MM.1S (cell line): ENCODE measurements at regions not wholly inside any gene's neighbourhood (a gene's known extent, or its start where the extent isn't known, plus 50 kb on each side); places are given as distances from the start of the nearest gene placed in this dataset.

Experiments
- DNase-seq: peaks from one replicate; pipeline ENCODE4 v3.0.0-alpha.2; 2015
- H2AFZ ChIP-seq: fragments of 300-600 bp; sonication (generic); 2 replicates; pipeline ENCODE4 v1.6.0; 2016; ENCODE audit warnings: antibody characterized with exemption, low read length
- H3F3A ChIP-seq: fragments of 300-600 bp; sonication (generic); 2 replicates; pipeline ENCODE4 v1.6.1; 2016; ENCODE audit warnings: mild to moderate bottlenecking, antibody characterized with exemption, low read length, moderate library complexity, mixed read lengths; ENCODE audit not compliant: insufficient read depth
- H3K27ac ChIP-seq: fragments of 300-600 bp; sonication (generic); 2 replicates; pipeline ENCODE4 v1.5.1; 2016; ENCODE audit warnings: mild to moderate bottlenecking, low read length
- H3K27me3 ChIP-seq: fragments of 300-600 bp; sonication (generic); replicated peaks from 2 replicates; pipeline ENCODE4 v1.6.0; 2016; ENCODE audit warnings: low read length; ENCODE audit not compliant: insufficient read depth
- H3K36me3 ChIP-seq: fragments of 300-600 bp; sonication (generic); replicated peaks from 2 replicates; pipeline ENCODE4 v1.6.1; 2016; ENCODE audit warnings: mild to moderate bottlenecking, low read length, mixed read lengths; ENCODE audit not compliant: insufficient read depth
- H3K4me1 ChIP-seq: fragments of 300-600 bp; sonication (generic); 2 replicates; pipeline ENCODE4 v1.6.1; 2016; ENCODE audit warnings: low read length, mixed read lengths
- H3K4me2 ChIP-seq: fragments of 300-600 bp; sonication (generic); 2 replicates; pipeline ENCODE4 v1.6.0; 2016; ENCODE audit warnings: low read depth, low read length
- H3K4me3 ChIP-seq: fragments of 300-600 bp; sonication (generic); 2 replicates; pipeline ENCODE4 v1.5.1; 2016; ENCODE audit warnings: low read length, mixed read lengths
- H3K79me2 ChIP-seq: fragments of 300-600 bp; sonication (generic); 2 replicates; pipeline ENCODE4 v1.6.1; 2016; ENCODE audit warnings: mixed run types, low read length, mixed read lengths
- H3K9ac ChIP-seq: fragments of 300-600 bp; sonication (generic); 2 replicates; pipeline ENCODE4 v1.6.1; 2016; ENCODE audit warnings: low read length, mixed read lengths
- H3K9me2 ChIP-seq: fragments of 300-600 bp; sonication (generic); replicated peaks from 2 replicates; pipeline ENCODE4 v1.6.1; 2016; ENCODE audit warnings: mild to moderate bottlenecking, low read length, mixed read lengths; ENCODE audit not compliant: insufficient read depth
- H3K9me3 ChIP-seq: fragments of 300-600 bp; sonication (generic); replicated peaks from 2 replicates; pipeline ENCODE4 v1.6.1; 2016; ENCODE audit warnings: mild to moderate bottlenecking, low read length, mixed read lengths; ENCODE audit not compliant: insufficient read depth
- H4K20me1 ChIP-seq: fragments of 300-600 bp; sonication (generic); 2 replicates; pipeline ENCODE4 v1.6.1; 2016; ENCODE audit warnings: mild to moderate bottlenecking, low read length, moderate library complexity, mixed read lengths; ENCODE audit not compliant: insufficient read depth
- CTCF ChIP-seq: fragments of 300-600 bp; sonication (generic); IDR thresholded peaks from 2 replicates; pipeline ENCODE4 v1.5.1; 2016; ENCODE audit warnings: antibody characterized with exemption, low read length, mixed read lengths
- EZH2 ChIP-seq: fragments of 300-600 bp; sonication (generic); optimal IDR thresholded peaks from 2 replicates; pipeline ENCODE3; 2017; ENCODE audit warnings: low read depth, mild to moderate bottlenecking, antibody characterized with exemption, low read length, mixed read lengths
- EZH2phosphoT487 ChIP-seq: fragments of 300-600 bp; sonication (generic); IDR thresholded peaks from 2 replicates; pipeline ENCODE4 v1.6.1; 2018; ENCODE audit warnings: antibody characterized with exemption, low read length

- Histone ChIP-seq H2AFZ (no peak overlapping the region), H4K20me1 (no peaks in the 10 kb centered on the region), H3K36me3 (no peaks in the 10 kb centered on the region), H3K4me1 (no peaks in the 10 kb centered on the region), H3K27me3 (no peaks in the 10 kb centered on the region), H3K79me2 (no peaks in the 10 kb centered on the region), H3K4me2 (no peak overlapping the region), H3K9me2 (no peaks in the 10 kb centered on the region), H3F3A (no peaks in the 10 kb centered on the region), H3K4me3 (no peak overlapping the region), H3K27ac (no peak overlapping the region), H3K9ac (no peak overlapping the region), H3K9me3 (no peaks in the 10 kb centered on the region)
- TF ChIP-seq EZH2phosphoT487 (no peak), CTCF (no peak), EZH2 (no peak)
- DNase-seq, result peak; percentile 18
These were observed 55.4 kb upstream of the CNTN5 start for GRCh38 chr11:98965358-98965757.

GRCh38 chr11:98965775-98966174 is 55.0 kb upstream of the CNTN5 start:
- DNase-seq, result no peak
- Histone ChIP-seq H3K4me3 (no peak overlapping the region), H3K9me2 (no peaks in the 10 kb centered on the region), H2AFZ (no peak overlapping the region), H3K36me3 (no peaks in the 10 kb centered on the region), H4K20me1 (no peaks in the 10 kb centered on the region), H3K79me2 (no peaks in the 10 kb centered on the region), H3K27me3 (no peaks in the 10 kb centered on the region), H3K4me1 (no peaks in the 10 kb centered on the region), H3K4me2 (no peak overlapping the region), H3K9me3 (no peaks in the 10 kb centered on the region), H3F3A (no peaks in the 10 kb centered on the region), H3K27ac (no peak overlapping the region), H3K9ac (no peak overlapping the region)
- no peak for TF ChIP-seq EZH2
- no peak for TF ChIP-seq EZH2phosphoT487
- no peak for TF ChIP-seq CTCF

- H3K9me2 ChIP-seq, result no peaks in the 10 kb centered on the region
- 0 out of 2 replicates have a peak overlapping the region, but pooled peaks have one; percentile 3 for H2AFZ ChIP-seq
- no peak overlapping the region for H3K27ac ChIP-seq
These were observed 53.7 kb upstream of the CNTN5 start for GRCh38 chr11:98967005-98967404.

More at GRCh38 chr11:98967005-98967404, 53.7 kb upstream of the CNTN5 start:
- no peaks in the 10 kb centered on the region for H3K79me2 ChIP-seq
- no peak overlapping the region for H3K4me2 ChIP-seq
- TF ChIP-seq EZH2 (no peak), CTCF (no peak), EZH2phosphoT487 (no peak)
- no peaks in the 10 kb centered on the region for H3K9me3 ChIP-seq
- H3K4me1 ChIP-seq, result no peaks in the 10 kb centered on the region
- H3K36me3 ChIP-seq, result no peaks in the 10 kb centered on the region
- H3K9ac ChIP-seq, result no peak overlapping the region
- H3K4me3 ChIP-seq, result no peak overlapping the region
- H4K20me1 ChIP-seq, result no peaks in the 10 kb centered on the region
- no peaks in the 10 kb centered on the region for H3F3A ChIP-seq
- no peaks in the 10 kb centered on the region for H3K27me3 ChIP-seq
- no peak for DNase-seq
